Skin of body (tissue), 1 donor: ENCODE measurements at regions not wholly inside any gene's neighbourhood (a gene's known extent, or its start where the extent isn't known, plus 50 kb on each side); places are given as distances from the start of the nearest gene placed in this dataset.

Experiments
- DNase-seq: peaks from one replicate; lab custom pipeline; 2025; lab: John Stamatoyannopoulos, UW

DNA sequence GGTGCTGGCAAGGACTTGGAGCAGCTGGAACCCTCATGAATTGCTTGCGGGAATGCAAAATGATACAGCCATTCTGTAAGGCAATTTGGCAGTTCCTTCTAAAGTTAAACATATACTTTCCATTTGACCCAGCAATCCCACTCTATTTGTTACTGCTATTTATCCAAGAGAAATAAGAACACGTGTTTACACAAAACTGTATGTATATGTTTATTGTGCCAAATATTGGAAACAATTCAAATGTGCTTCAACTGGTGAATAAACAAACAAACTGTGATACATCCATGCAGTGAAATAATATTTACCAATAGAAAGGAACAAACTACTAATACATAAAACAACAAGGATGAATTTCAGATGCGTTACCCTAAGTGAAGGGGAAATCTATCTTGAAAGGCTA, 60.0 kb upstream of the NTRK3 start:
- DNase-seq: no peak

- DNase-seq: no peak
Measured at GRCh38 chr15:88315221-88315878, 58.8 kb upstream of the NTRK3 start.

DNA sequence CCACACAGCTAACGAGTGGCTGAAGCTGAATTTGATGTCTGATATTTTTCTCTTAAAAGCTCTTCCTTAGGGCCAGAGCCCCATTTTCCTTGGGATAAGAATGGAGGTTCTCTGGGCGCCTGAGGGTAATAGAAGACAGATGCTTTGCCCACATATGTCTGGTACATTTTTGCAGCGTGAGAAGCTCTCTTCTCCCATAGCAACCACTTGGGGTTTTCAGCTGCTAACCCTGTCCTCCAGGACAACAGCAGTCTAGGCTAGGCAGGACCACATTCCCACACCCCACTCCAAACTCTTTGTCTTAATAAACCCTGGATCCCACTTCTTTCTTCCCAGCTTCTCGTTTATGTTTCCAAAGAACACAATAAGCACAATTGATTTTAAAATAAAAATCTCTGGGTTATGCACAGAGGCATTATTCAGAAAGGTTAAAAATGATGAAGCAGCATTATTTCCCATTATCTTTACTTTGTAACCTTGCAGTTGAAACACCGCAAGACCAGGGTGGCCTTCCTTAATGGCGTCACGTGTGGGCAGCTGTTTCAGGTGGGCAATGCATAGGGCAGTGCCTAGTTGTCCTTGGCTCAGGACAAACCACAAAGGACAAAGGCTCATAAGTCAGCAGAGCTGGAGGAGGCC, 56.5 kb upstream of the NTRK3 start:
- no peak for DNase-seq

DNA sequence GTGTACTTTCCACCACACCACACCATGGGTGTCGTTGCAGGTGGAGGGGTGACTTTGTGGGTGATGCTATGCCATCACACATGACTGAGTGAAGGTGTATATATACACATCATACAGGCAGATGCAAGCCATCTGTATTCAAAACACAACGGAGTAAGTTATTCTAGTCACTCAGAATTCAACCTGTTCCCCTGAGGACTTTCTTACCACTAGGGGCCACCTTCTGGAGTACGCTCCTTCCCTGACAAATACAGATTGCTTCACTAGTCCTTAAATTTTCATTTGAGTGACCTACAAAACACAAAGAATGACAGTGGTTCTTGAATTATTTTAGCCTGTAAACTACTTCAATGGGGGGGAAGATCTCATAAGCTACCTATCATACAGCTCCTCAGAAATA, 52.8 kb upstream of the NTRK3 start:
- no peak for DNase-seq

GRCh38 chr15:88307344-88307743, 50.8 kb upstream of the NTRK3 start:
- DNase-seq: no peak
